GM18870 (cell line): ENCODE measurements at regions not wholly inside any gene's neighbourhood (a gene's known extent, or its start where the extent isn't known, plus 50 kb on each side); places are given as distances from the start of the nearest gene placed in this dataset.
"Not testable (repeated sequence)": the region's sequence is repeated elsewhere in the genome, so short reads cannot be mapped to it uniquely, and the experiment has no call there.

Experiments
- ATAC-seq: cut with Tn5 transposase; IDR thresholded peaks from one replicate; pipeline ENCODE4 v1.9.1; 2021; ENCODE audit warnings: moderate library complexity; ENCODE audit not compliant: unreplicated experiment

GRCh38 chrX:144188489-144188888 lies 304.6 kb downstream of the UBE2NL start:
- not testable (repeated sequence) for ATAC-seq

GRCh38 chrX:144197057-144197456 lies 313.2 kb downstream of the UBE2NL start:
- ATAC-seq = not testable (repeated sequence)

- ATAC-seq = not testable (repeated sequence)
Observed at GRCh38 chrX:144202726-144203125, 318.9 kb downstream of the UBE2NL start.

- not testable (repeated sequence) for ATAC-seq
Observed at GRCh38 chrX:144208360-144209024, 324.6 kb downstream of the UBE2NL start.

- no peak for ATAC-seq
Observed at GRCh38 chrX:144214651-144215050, 330.8 kb downstream of the UBE2NL start.

GRCh38 chrX:144219035-144219434 lies 335.2 kb downstream of the UBE2NL start:
- ATAC-seq = no peak

GRCh38 chrX:144231116-144231785 lies 347.4 kb downstream of the UBE2NL start:
- not testable (repeated sequence) for ATAC-seq

- ATAC-seq = no peak
Observed at GRCh38 chrX:144253356-144253755, 369.5 kb downstream of the UBE2NL start.

- ATAC-seq = no peak
Observed at GRCh38 chrX:144259054-144259453, 375.2 kb downstream of the UBE2NL start.

- ATAC-seq = no peak
Observed at GRCh38 chrX:144265641-144266040, 381.8 kb downstream of the UBE2NL start.

- ATAC-seq = no peak
Observed at GRCh38 chrX:144275367-144275766, 391.5 kb downstream of the UBE2NL start.

- no peak for ATAC-seq
Observed at GRCh38 chrX:144275843-144276242, 392.0 kb downstream of the UBE2NL start.

- ATAC-seq = no peak
Observed at GRCh38 chrX:144293229-144293628, 409.4 kb downstream of the UBE2NL start.

GRCh38 chrX:144295921-144296320 lies 412.1 kb downstream of the UBE2NL start:
- ATAC-seq = no peak

- no peak for ATAC-seq
Observed at GRCh38 chrX:144297221-144297620, 413.4 kb downstream of the UBE2NL start.

GRCh38 chrX:144327495-144327894 lies 443.6 kb downstream of the UBE2NL start:
- no peak for ATAC-seq

- no peak for ATAC-seq
Observed at GRCh38 chrX:144333429-144333828, 449.6 kb downstream of the UBE2NL start.

GRCh38 chrX:144334577-144334976 lies 450.7 kb downstream of the UBE2NL start:
- ATAC-seq = no peak

- ATAC-seq = no peak
Observed at GRCh38 chrX:144335402-144335801, 451.5 kb downstream of the UBE2NL start.

- no peak for ATAC-seq
Observed at GRCh38 chrX:144379156-144379555, 495.3 kb downstream of the UBE2NL start.

GRCh38 chrX:144388738-144389137 lies 504.9 kb downstream of the UBE2NL start:
- no peak for ATAC-seq
